H9 (cell line): ENCODE measurements at regions not wholly inside any gene's neighbourhood (a gene's known extent, or its start where the extent isn't known, plus 50 kb on each side); places are given as distances from the start of the nearest gene placed in this dataset.

Source experiments
- DNase-seq: peaks from one replicate; pipeline ENCODE4 v3.0.0-alpha.2; 2017
- H2AFZ ChIP-seq: one replicate; pipeline ENCODE4 v1.6.1; 2013; ENCODE audit warnings: mild to moderate bottlenecking, low read length, control low read depth, moderate library complexity
- H2AK5ac ChIP-seq: 2 replicates; pipeline ENCODE4 v1.6.1; 2013; ENCODE audit warnings: low read length, control low read depth, mixed read lengths; ENCODE audit not compliant: insufficient read length
- H2BK120ac ChIP-seq: one replicate; pipeline ENCODE4 v1.6.1; 2013; ENCODE audit warnings: low read depth, mild to moderate bottlenecking, low read length, control low read depth, inconsistent platforms; ENCODE audit not compliant: poor library complexity, severe bottlenecking
- H2BK12ac ChIP-seq: 2 replicates; pipeline ENCODE4 v1.6.1; 2013; ENCODE audit warnings: low read length, control low read depth, mixed read lengths, low read depth; ENCODE audit not compliant: insufficient read length
- H2BK15ac ChIP-seq: 2 replicates; pipeline ENCODE4 v1.6.1; 2013; ENCODE audit warnings: low read depth, low read length, control low read depth
- H2BK20ac ChIP-seq: one replicate; pipeline ENCODE4 v1.6.1; 2013; ENCODE audit warnings: low read depth, mild to moderate bottlenecking, low read length, control low read depth, inconsistent platforms; ENCODE audit not compliant: poor library complexity, severe bottlenecking
- H2BK5ac ChIP-seq: 2 replicates; pipeline ENCODE4 v1.6.1; 2013; ENCODE audit warnings: low read length, control low read depth, mixed read lengths; ENCODE audit not compliant: insufficient read length
- H3K14ac ChIP-seq: 2 replicates; pipeline ENCODE4 v1.6.1; 2013; ENCODE audit warnings: low read length, control low read depth; ENCODE audit not compliant: insufficient read depth
- H3K18ac ChIP-seq: 2 replicates; pipeline ENCODE4 v1.6.1; 2013; ENCODE audit warnings: low read depth, mild to moderate bottlenecking, mixed read lengths, low read length, control low read depth; ENCODE audit not compliant: insufficient read length
- H3K23ac ChIP-seq: 2 replicates; pipeline ENCODE4 v1.6.1; 2013; ENCODE audit warnings: low read length, control low read depth, mixed read lengths, low read depth; ENCODE audit not compliant: insufficient read length
- H3K23me2 ChIP-seq: 2 replicates; pipeline ENCODE4 v1.6.1; 2013; ENCODE audit warnings: low read depth, mild to moderate bottlenecking, mixed read lengths, low read length, control low read depth; ENCODE audit not compliant: insufficient read length, poor library complexity, severe bottlenecking
- H3K27ac ChIP-seq: 2 replicates; pipeline ENCODE4 v1.5.1; 2013; ENCODE audit warnings: low read length, control low read depth, mixed read lengths, low read depth; ENCODE audit not compliant: insufficient read length
- H3K27me3 ChIP-seq: 2 replicates; pipeline ENCODE4 v1.6.1; 2013; ENCODE audit warnings: low read length, control low read depth, inconsistent platforms; ENCODE audit not compliant: insufficient read depth
- H3K4ac ChIP-seq: 2 replicates; pipeline ENCODE4 v1.6.1; 2013; ENCODE audit warnings: low read depth, mild to moderate bottlenecking, control low read depth, inconsistent platforms, low read length, moderate library complexity
- H3K4me1 ChIP-seq: 2 replicates; pipeline ENCODE4 v1.6.1; 2013; ENCODE audit warnings: low read length, control low read depth, inconsistent platforms; ENCODE audit not compliant: insufficient read depth
- H3K4me2 ChIP-seq: 2 replicates; pipeline ENCODE4 v1.6.1; 2013; ENCODE audit warnings: low read length, control low read depth, mixed read lengths; ENCODE audit not compliant: insufficient read length, insufficient read depth
- H3K56ac ChIP-seq: 2 replicates; pipeline ENCODE4 v1.6.1; 2013; ENCODE audit warnings: low read depth, mild to moderate bottlenecking, mixed read lengths, low read length, control low read depth; ENCODE audit not compliant: insufficient read length
- H3K79me1 ChIP-seq: 2 replicates; pipeline ENCODE4 v1.6.1; 2013; ENCODE audit warnings: low read depth, mild to moderate bottlenecking, moderate library complexity, low read length, control low read depth, inconsistent platforms; ENCODE audit not compliant: insufficient read depth, poor library complexity, severe bottlenecking
- H3K79me2 ChIP-seq: 2 replicates; pipeline ENCODE4 v1.6.1; 2013; ENCODE audit warnings: low read length, control low read depth, inconsistent platforms; ENCODE audit not compliant: insufficient read depth
- H3K9ac ChIP-seq: 2 replicates; pipeline ENCODE4 v1.6.1; 2013; ENCODE audit warnings: low read length, control low read depth, mixed read lengths; ENCODE audit not compliant: insufficient read length; ENCODE audit errors: extremely low read depth
- H3K9me3 ChIP-seq: one replicate; pipeline ENCODE4 v1.6.1; 2013; ENCODE audit warnings: low read depth, low read length, inconsistent platforms; ENCODE audit not compliant: control insufficient read depth
- H3T11ph ChIP-seq: one replicate; pipeline ENCODE4 v1.6.1; 2013; ENCODE audit warnings: mild to moderate bottlenecking, low read length, control low read depth, inconsistent platforms
- H4K20me1 ChIP-seq: one replicate; pipeline ENCODE4 v1.6.1; 2013; ENCODE audit not compliant: control insufficient read depth, insufficient read length, insufficient read depth
- H4K5ac ChIP-seq: 2 replicates; pipeline ENCODE4 v1.6.1; 2013; ENCODE audit warnings: low read depth, mild to moderate bottlenecking, mixed read lengths, low read length, control low read depth; ENCODE audit not compliant: insufficient read length
- H4K8ac ChIP-seq: replicated peaks from 2 replicates; pipeline ENCODE4 v1.6.1; 2013; ENCODE audit warnings: low read length, control low read depth, mixed read lengths, low read depth; ENCODE audit not compliant: insufficient read length
- H4K91ac ChIP-seq: 2 replicates; pipeline ENCODE4 v1.6.1; 2013; ENCODE audit warnings: low read depth, mild to moderate bottlenecking, moderate library complexity, mixed read lengths, low read length, control low read depth; ENCODE audit not compliant: insufficient read length
- H3K27ac Mint-ChIP-seq, 3 experiments: 2 replicates in 2 of 3; 3 replicates in 1 of 3; pipeline ENCODE4 v1.8.0; 2020 to 2021; ENCODE audit warnings: mixed read lengths in 3 of 3, mild to moderate bottlenecking in 1 of 3, moderate library complexity in 1 of 3
- H3K27me3 Mint-ChIP-seq: 2 replicates; pipeline ENCODE4 v1.8.0; 2021; ENCODE audit warnings: low read depth, mild to moderate bottlenecking, moderate library complexity, mixed read lengths
- H3K36me3 Mint-ChIP-seq, 3 experiments: 2 replicates in 2 of 3; 3 replicates in 1 of 3; pipeline ENCODE4 v1.8.0; 2020 to 2021; ENCODE audit warnings: low read depth in 3 of 3, mixed read lengths in 3 of 3; ENCODE audit not compliant: insufficient read depth in 1 of 3
- H3K4me1 Mint-ChIP-seq, 2 experiments: 2 replicates each; pipeline ENCODE4 v1.8.0; 2020; ENCODE audit warnings: mixed read lengths in 2 of 2
- H3K4me3 Mint-ChIP-seq, 2 experiments: 2 replicates in 1 of 2; 3 replicates in 1 of 2; pipeline ENCODE4 v1.8.0; 2020 to 2021; ENCODE audit warnings: mild to moderate bottlenecking in 2 of 2, mixed read lengths in 2 of 2, moderate library complexity in 1 of 2
- H3K9me3 Mint-ChIP-seq, 2 experiments: 2 replicates in 1 of 2; 3 replicates in 1 of 2; pipeline ENCODE4 v1.8.0; 2020; ENCODE audit warnings: mild to moderate bottlenecking in 2 of 2, mixed read lengths in 2 of 2, moderate library complexity in 1 of 2
- CTCF ChIP-seq: fragments of 200-600 bp; sonication (generic); conservative IDR thresholded peaks from 3 replicates; pipeline ENCODE4 v1.8.0; 2021; ENCODE audit warnings: antibody characterized with exemption, mild to moderate bottlenecking
- WGBS: extraction: QIAGEN DNeasy Blood & Tissue Kit; methylation state at CpG from one replicate; pipeline ENCODE4 v1.1.7; 2013; ENCODE audit warnings: missing lambda C conversion rate, low lambda C conversion rate, mixed read lengths; ENCODE audit not compliant: insufficient read length; ENCODE audit errors: extremely low coverage; 5-methylcytosine and 5-hydroxymethylcytosine counted together

- H3K27me3 Mint-ChIP-seq: no peaks in the 10 kb centered on the region
- WGBS: no CpG with 5 or more reads among the region's 4 CpGs
- Histone ChIP-seq H2AFZ (no peak overlapping the region), H3K9ac (no peak overlapping the region), H2BK15ac (no peak overlapping the region), H3K9me3 (no peaks in the 10 kb centered on the region), H3K56ac (no peak overlapping the region), H2BK20ac (no peak overlapping the region), H3K23me2 (no peaks in the 10 kb centered on the region), H4K91ac (no peak overlapping the region), H4K8ac (no peak overlapping the region), H4K5ac (no peak overlapping the region), H3K79me2 (no peaks in the 10 kb centered on the region), H3T11ph (no peak overlapping the region), H3K4me2 (no peak overlapping the region), H3K14ac (no peak overlapping the region), H3K27me3 (no peaks in the 10 kb centered on the region), H3K4ac (no peak overlapping the region), H2AK5ac (no peak overlapping the region), H3K27ac (no peak overlapping the region), H3K18ac (no peak overlapping the region), H2BK12ac (no peak overlapping the region), H4K20me1 (no peaks in the 10 kb centered on the region), H3K23ac (no peak overlapping the region), H2BK5ac (no peak overlapping the region), H3K4me1 (peaks cover under 1% of the 10 kb centered on the region; the same call in 1 of the 2 replicates), H3K79me1 (no peaks in the 10 kb centered on the region), H2BK120ac (no peak overlapping the region)
- H3K36me3 Mint-ChIP-seq: no peaks in the 10 kb centered on the region
- no peak for DNase-seq
- no peak for TF ChIP-seq CTCF
- peaks cover 0 to 7% of the 10 kb centered on the region in 2 experiments; a peak in 2 of 4 replicates for H3K4me1 Mint-ChIP-seq
- H3K27ac Mint-ChIP-seq: no peak overlapping the region
- no peak overlapping the region for H3K4me3 Mint-ChIP-seq
- H3K9me3 Mint-ChIP-seq: no peaks in the 10 kb centered on the region
Observed at GRCh38 chr6:142545147-142545546, 243.3 kb downstream of the ADGRG6 start.
